NCI-H2081 treated with DMSO at 0.1 percent for 48 hours (cell line): ENCODE measurements at regions not wholly inside any gene's neighbourhood (a gene's known extent, or its start where the extent isn't known, plus 50 kb on each side); places are given as distances from the start of the nearest gene placed in this dataset.

ENCODE experiments used
- DNase-seq: peaks from one replicate; lab custom pipeline; 2025; lab: John Stamatoyannopoulos, UW

GRCh38 chr5:82396871-82397514 lies 118.8 kb upstream of the RPS23 start:
- no peak for DNase-seq

GRCh38 chr5:82396396-82396795 lies 118.2 kb upstream of the RPS23 start:
- no peak for DNase-seq

- no peak for DNase-seq
Observed at GRCh38 chr5:82393951-82394350, 115.8 kb upstream of the RPS23 start.

GRCh38 chr5:82390088-82390487 lies 111.9 kb upstream of the RPS23 start:
- DNase-seq: no peak

GRCh38 chr5:82389347-82389746 lies 111.2 kb upstream of the RPS23 start:
- no peak for DNase-seq

GRCh38 chr5:82388181-82388580 lies 110.0 kb upstream of the RPS23 start:
- DNase-seq: no peak

- no peak for DNase-seq
Observed at GRCh38 chr5:82387819-82388166, 109.6 kb upstream of the RPS23 start.

GRCh38 chr5:82387001-82387818 lies 109.1 kb upstream of the RPS23 start:
- peak; percentile 47 for DNase-seq

- no peak for DNase-seq
Observed at GRCh38 chr5:82386576-82386975, 108.4 kb upstream of the RPS23 start.

- DNase-seq: no peak
Observed at GRCh38 chr5:82384034-82384750, 106.0 kb upstream of the RPS23 start.

GRCh38 chr5:82381591-82381990 lies 103.4 kb upstream of the RPS23 start:
- DNase-seq: no peak

GRCh38 chr5:82376307-82376706 lies 98.2 kb upstream of the RPS23 start:
- DNase-seq: no peak

GRCh38 chr5:82375488-82376244 lies 97.5 kb upstream of the RPS23 start:
- no peak for DNase-seq

- DNase-seq: no peak
Observed at GRCh38 chr5:82374637-82375036, 96.5 kb upstream of the RPS23 start.

- no peak for DNase-seq
Observed at GRCh38 chr5:82367930-82368329, 89.8 kb upstream of the RPS23 start.

GRCh38 chr5:82365744-82366228 lies 87.6 kb upstream of the RPS23 start:
- DNase-seq: no peak

- DNase-seq: no peak
Observed at GRCh38 chr5:82365026-82365425, 86.9 kb upstream of the RPS23 start.

- DNase-seq: no peak
Observed at GRCh38 chr5:82364497-82364896, 86.3 kb upstream of the RPS23 start.

- no peak for DNase-seq
Observed at GRCh38 chr5:82363524-82363923, 85.4 kb upstream of the RPS23 start.

- DNase-seq: no peak
Observed at GRCh38 chr5:82362636-82363035, 84.5 kb upstream of the RPS23 start.

GRCh38 chr5:82360022-82360421 lies 81.9 kb upstream of the RPS23 start:
- DNase-seq: no peak

GRCh38 chr5:82359272-82359671 lies 81.1 kb upstream of the RPS23 start:
- no peak for DNase-seq
